ENCODE measurements at regions not wholly inside any gene's neighbourhood (a gene's known extent, or its start where the extent isn't known, plus 50 kb on each side); places are given as distances from the start of the nearest gene placed in this dataset.

DNA sequence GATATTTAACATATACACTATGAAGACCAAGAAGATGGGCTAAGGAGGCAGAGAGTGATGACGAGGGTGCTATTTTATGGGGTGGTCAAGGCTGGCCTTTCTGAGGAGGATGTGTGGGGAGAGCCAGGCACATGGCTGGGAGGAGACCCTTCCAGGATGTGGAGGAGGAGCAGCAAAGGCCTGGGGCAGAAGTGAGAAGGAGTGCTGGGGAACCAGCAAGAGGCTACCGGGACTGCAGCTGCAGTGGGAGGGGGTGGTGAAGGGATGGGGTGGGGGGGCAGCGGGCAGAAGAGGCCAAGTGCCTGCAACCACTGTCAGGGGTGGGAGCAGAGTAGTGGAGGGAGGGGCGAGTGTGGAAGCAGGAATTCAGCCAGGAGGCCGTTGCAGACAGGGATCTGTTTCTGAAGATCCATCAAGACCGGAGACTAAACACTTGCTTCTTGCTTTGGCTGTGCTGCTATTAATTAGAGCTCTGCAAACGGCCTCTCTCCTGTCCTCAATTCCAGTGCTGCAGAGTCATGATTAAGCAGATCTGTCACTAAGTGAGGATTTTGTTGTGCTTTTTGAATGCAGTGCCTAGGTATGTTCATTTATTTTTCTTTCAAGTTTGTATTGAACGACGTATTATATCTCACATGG is 89.9 kb downstream of the IER5 start (continued):
- no peak for TF ChIP-seq BCL11B (tag by site-specific recombination; IDR thresholded peaks at IDR 0.05; ENCODE audit: low read depth)

GRCh38 chr1:181179279-181179986 is 90.9 kb downstream of the IER5 start:
- CTCF ChIA-PET = interaction anchor here (2.1 kb wide), 1 partner anchor 10 kb away, joined by 10 read pairs; no protein-coding TSS in a partner anchor
- no peak overlapping the region for H3K4me3 ChIP-seq (ENCODE audit: low read depth, low read length)
- H3K4me1 ChIP-seq (ENCODE audit: control insufficient read depth, insufficient read depth, low read length) = peaks cover 3% of the 10 kb centered on the region; the same call in 1 of the 2 replicates

DNA sequence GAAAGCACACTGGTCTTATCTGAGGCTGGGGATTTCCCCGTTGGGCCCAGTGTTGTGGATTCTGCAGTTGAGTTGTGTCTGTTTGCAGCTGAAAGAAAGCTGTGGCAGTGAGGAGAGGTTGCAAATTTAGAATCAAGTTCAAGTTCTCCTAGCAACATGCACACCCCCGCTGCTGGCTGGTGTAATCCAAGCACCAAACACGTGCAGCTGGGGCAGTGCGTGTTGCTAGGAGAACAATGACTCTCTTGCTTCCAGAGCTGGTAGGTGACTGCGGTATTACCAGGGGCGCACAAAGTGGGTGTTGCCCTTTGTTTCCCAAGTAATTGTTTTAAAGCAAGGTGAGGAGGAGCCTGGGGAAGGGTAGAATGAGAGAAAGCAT is 91.5 kb downstream of the IER5 start:
- TF ChIP-seq ZNF184 (tag by site-specific recombination; IDR thresholded peaks at IDR 0.05) (no peak), ZSCAN16 (tag by site-specific recombination; IDR thresholded peaks at IDR 0.05) (peak; percentile 96), AEBP2 (tag by site-specific recombination; IDR thresholded peaks at IDR 0.05; ENCODE audit: borderline replicate concordance) (no peak), SP2 (tag by site-specific recombination; IDR thresholded peaks at IDR 0.05) (no peak), ZFP3 (tag by site-specific recombination; IDR thresholded peaks at IDR 0.05; ENCODE audit: low read depth) (no peak), ZFHX2 (tag by site-specific recombination; conservative IDR thresholded peaks at IDR 0.05) (peak; percentile 49)
- TF ChIP-seq, protein P1, sequence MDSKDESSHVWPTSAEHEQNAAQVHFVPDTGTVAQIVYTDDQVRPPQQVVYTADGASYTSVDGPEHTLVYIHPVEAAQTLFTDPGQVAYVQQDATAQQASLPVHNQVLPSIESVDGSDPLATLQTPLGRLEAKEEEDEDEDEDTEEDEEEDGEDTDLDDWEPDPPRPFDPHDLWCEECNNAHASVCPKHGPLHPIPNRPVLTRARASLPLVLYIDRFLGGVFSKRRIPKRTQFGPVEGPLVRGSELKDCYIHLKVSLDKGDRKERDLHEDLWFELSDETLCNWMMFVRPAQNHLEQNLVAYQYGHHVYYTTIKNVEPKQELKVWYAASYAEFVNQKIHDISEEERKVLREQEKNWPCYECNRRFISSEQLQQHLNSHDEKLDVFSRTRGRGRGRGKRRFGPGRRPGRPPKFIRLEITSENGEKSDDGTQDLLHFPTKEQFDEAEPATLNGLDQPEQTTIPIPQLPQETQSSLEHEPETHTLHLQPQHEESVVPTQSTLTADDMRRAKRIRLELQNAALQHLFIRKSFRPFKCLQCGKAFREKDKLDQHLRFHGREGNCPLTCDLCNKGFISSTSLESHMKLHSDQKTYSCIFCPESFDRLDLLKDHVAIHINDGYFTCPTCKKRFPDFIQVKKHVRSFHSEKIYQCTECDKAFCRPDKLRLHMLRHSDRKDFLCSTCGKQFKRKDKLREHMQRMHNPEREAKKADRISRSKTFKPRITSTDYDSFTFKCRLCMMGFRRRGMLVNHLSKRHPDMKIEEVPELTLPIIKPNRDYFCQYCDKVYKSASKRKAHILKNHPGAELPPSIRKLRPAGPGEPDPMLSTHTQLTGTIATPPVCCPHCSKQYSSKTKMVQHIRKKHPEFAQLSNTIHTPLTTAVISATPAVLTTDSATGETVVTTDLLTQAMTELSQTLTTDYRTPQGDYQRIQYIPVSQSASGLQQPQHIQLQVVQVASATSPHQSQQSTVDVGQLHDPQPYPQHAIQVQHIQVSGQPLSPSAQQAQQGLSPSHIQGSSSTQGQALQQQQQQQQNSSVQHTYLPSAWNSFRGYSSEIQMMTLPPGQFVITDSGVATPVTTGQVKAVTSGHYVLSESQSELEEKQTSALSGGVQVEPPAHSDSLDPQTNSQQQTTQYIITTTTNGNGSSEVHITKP (tag by site-specific recombination; IDR thresholded peaks at IDR 0.05) = peak; percentile 78
- Histone ChIP-seq H3K4me3 (ENCODE audit: low read depth, low read length) (no peak overlapping the region), H3K27ac (ENCODE audit: extremely low read depth, low read depth, low read length) (no peak overlapping the region), H3K4me1 (ENCODE audit: control insufficient read depth, insufficient read depth, low read length) (peaks cover 3% of the 10 kb centered on the region; the same call in 1 of the 2 replicates), H3K9me3 (ENCODE audit: control insufficient read depth, insufficient read depth, low read depth, low read length) (no peaks in the 10 kb centered on the region), H3K36me3 (ENCODE audit: control insufficient read depth in 2 of 2, insufficient read depth in 1 of 2, low read length in 2 of 2) (no peaks in the 10 kb centered on the region)
- ChIA-PET POLR2A (no interaction called here), CTCF (interaction anchor here (1.9 to 2.1 kb wide), 2 partner anchors 9 to 245 kb away, joined by 5 to 10 read pairs; no protein-coding TSS in a partner anchor)

More at GRCh38 chr1:181179279-181179986, 90.9 kb downstream of the IER5 start:
- no peaks in the 10 kb centered on the region for H3K9me3 ChIP-seq (ENCODE audit: control insufficient read depth, insufficient read depth, low read depth, low read length)
- POLR2A ChIA-PET = no interaction called here
- no peak overlapping the region for H3K27ac ChIP-seq (ENCODE audit: extremely low read depth, low read depth, low read length)
- H3K36me3 ChIP-seq (ENCODE audit: control insufficient read depth in 2 of 2, insufficient read depth in 1 of 2, low read length in 2 of 2) = no peaks in the 10 kb centered on the region
- TF ChIP-seq ZNF10 (tag by site-specific recombination; IDR thresholded peaks at IDR 0.05) = peak; percentile 89
- TF ChIP-seq, protein P2, sequence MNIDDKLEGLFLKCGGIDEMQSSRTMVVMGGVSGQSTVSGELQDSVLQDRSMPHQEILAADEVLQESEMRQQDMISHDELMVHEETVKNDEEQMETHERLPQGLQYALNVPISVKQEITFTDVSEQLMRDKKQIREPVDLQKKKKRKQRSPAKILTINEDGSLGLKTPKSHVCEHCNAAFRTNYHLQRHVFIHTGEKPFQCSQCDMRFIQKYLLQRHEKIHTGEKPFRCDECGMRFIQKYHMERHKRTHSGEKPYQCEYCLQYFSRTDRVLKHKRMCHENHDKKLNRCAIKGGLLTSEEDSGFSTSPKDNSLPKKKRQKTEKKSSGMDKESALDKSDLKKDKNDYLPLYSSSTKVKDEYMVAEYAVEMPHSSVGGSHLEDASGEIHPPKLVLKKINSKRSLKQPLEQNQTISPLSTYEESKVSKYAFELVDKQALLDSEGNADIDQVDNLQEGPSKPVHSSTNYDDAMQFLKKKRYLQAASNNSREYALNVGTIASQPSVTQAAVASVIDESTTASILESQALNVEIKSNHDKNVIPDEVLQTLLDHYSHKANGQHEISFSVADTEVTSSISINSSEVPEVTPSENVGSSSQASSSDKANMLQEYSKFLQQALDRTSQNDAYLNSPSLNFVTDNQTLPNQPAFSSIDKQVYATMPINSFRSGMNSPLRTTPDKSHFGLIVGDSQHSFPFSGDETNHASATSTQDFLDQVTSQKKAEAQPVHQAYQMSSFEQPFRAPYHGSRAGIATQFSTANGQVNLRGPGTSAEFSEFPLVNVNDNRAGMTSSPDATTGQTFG (tag by site-specific recombination; IDR thresholded peaks at IDR 0.05; ENCODE audit: borderline replicate concordance) = no peak
